ENCODE measurements at regions not wholly inside any gene's neighbourhood (a gene's known extent, or its start where the extent isn't known, plus 50 kb on each side); places are given as distances from the start of the nearest gene placed in this dataset.

DNA sequence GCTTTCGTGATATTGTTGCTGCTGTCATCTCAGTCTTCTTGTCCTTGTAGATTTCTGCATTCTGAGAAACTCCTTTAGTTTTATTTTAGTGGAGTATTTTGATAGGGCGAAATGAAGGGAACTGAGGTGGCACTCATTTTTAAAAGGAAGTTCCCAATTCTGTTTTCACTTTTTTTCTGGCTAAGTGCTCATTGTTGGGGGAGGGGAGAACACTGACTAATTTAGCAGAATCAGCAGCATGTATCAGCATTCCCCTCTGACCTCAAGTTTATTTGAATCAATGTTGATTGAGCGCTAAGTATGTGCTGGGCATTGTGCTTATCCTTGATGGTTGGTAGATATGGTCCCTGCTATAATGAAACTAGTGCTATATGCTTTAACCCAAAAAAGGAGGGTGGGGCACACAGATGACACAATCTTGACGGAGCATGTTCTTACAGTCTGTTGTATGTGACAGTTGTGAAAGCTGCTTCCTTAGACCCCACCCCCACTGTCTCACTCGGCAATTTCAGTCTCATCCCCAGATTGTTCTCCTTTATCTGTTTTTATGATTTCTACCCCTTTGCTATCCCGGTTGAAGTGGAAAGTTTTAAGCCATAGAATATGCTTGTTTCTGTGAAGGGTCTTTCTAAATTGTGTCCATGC, 262.4 kb downstream of the SOX4 start:
- intact Hi-C loops (cut with DNase I) = no loop called here
- 68 to 82% (median 75%) methylated on average over 6 of the region's 6 CpGs for WGBS, 4 donors
- no peak for TF ChIP-seq POLR2A (IDR thresholded peaks at IDR 0.05)
- TF ChIP-seq, protein P1, sequence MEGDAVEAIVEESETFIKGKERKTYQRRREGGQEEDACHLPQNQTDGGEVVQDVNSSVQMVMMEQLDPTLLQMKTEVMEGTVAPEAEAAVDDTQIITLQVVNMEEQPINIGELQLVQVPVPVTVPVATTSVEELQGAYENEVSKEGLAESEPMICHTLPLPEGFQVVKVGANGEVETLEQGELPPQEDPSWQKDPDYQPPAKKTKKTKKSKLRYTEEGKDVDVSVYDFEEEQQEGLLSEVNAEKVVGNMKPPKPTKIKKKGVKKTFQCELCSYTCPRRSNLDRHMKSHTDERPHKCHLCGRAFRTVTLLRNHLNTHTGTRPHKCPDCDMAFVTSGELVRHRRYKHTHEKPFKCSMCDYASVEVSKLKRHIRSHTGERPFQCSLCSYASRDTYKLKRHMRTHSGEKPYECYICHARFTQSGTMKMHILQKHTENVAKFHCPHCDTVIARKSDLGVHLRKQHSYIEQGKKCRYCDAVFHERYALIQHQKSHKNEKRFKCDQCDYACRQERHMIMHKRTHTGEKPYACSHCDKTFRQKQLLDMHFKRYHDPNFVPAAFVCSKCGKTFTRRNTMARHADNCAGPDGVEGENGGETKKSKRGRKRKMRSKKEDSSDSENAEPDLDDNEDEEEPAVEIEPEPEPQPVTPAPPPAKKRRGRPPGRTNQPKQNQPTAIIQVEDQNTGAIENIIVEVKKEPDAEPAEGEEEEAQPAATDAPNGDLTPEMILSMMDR (IDR thresholded peaks at IDR 0.05) = no peak
- H3K27ac ChIP-seq = no peak overlapping the region
- DNase-seq = no peak
- H3K27me3 ChIP-seq = no peaks in the 10 kb centered on the region
- H3K9me3 ChIP-seq (replicated peaks in 1 of 3) = no peaks in the 10 kb centered on the region
- no peaks in the 10 kb centered on the region for H3K36me3 ChIP-seq (replicated peaks in 1 of 2)
- H3K4me3 ChIP-seq = no peak overlapping the region
- H3K4me1 ChIP-seq (replicated peaks in 1 of 2) = no peaks in the 10 kb centered on the region

DNA sequence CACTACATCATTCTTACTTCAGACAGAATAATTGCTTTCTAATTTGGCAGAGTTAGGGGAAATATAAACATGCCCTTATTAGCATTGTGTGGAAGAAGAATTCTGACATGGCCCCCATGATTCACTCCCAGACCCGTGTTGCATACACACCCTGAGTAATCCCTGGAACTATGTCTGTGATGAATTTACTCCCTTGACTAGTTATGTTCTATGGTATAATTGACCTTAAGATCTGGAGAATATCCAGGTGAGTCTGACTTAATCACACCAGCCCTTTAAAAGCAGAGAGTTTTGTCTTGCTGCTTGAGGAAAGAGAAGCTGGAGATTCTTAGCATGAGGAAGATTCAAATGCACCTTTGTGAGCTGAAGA, 262.9 kb downstream of the SOX4 start:
- H3K4me1 ChIP-seq (replicated peaks in 1 of 2) = no peaks in the 10 kb centered on the region
- H3K27ac ChIP-seq = no peak overlapping the region
- H3K4me3 ChIP-seq = no peak overlapping the region
- 0 to 50% (median 34%) methylated on average over 1 of the region's 1 CpG for WGBS, 4 donors
- TF ChIP-seq POLR2A (IDR thresholded peaks at IDR 0.05) = no peak
- TF ChIP-seq, protein P1 (IDR thresholded peaks at IDR 0.05) = no peak
- H3K27me3 ChIP-seq = no peaks in the 10 kb centered on the region
- intact Hi-C loops (cut with DNase I) = no loop called here
- H3K9me3 ChIP-seq (replicated peaks in 1 of 3) = no peaks in the 10 kb centered on the region
- H3K36me3 ChIP-seq (replicated peaks in 1 of 2) = no peaks in the 10 kb centered on the region
- DNase-seq = no peak

DNA sequence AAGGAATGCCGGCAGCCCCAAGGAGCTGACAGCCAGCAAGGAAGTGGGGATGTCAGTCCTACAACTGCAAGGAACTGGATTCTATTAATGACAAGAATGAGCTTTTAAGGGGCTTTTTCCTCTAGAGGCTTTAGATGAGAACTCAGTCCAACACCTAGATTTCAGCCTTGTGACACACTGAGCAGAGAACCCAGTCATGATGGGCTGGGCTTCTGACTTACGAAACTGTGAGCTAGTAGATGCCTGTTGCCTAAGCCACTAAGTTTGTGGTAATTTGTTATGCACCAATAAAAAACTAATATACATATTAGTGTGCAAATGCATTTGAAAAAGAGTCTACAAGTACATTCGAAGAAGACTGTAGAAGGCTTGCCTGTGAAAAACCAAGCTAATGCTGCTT, 263.3 kb downstream of the SOX4 start:
- Histone ChIP-seq H3K9me3 (replicated peaks in 1 of 3) (no peaks in the 10 kb centered on the region), H3K27ac (no peak overlapping the region), H3K27me3 (no peaks in the 10 kb centered on the region), H3K4me1 (replicated peaks in 1 of 2) (no peaks in the 10 kb centered on the region), H3K36me3 (replicated peaks in 1 of 2) (no peaks in the 10 kb centered on the region), H3K4me3 (no peak overlapping the region)
- intact Hi-C loops (cut with DNase I) = no loop called here
- no peak for DNase-seq
- TF ChIP-seq, protein P1 (IDR thresholded peaks at IDR 0.05) = no peak
- TF ChIP-seq POLR2A (IDR thresholded peaks at IDR 0.05) = no peak
- WGBS, 4 donors = 80 to 89% (median 83%) methylated on average over 3 of the region's 3 CpGs

DNA sequence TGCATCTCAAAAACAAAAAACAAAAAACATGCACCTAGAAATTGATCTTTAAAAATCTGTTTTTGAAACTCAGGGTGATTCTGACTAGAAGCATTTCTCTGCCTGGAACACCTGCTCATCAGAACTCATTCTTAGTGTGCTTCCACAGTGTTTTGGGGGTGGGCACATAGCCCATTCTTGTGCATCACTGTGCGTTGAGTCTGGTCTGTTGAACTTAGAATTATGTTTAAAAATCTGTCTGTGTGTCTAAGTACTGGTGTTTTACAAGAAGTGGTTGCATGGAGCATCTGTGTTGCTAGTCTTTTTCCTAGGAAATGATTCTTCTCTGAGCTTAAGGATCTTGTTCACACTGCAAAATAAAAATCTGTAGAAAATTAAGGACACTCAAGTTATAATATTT, 264.5 kb downstream of the SOX4 start:
- TF ChIP-seq, protein P1 (IDR thresholded peaks at IDR 0.05) = no peak
- TF ChIP-seq POLR2A (IDR thresholded peaks at IDR 0.05) = no peak
- Histone ChIP-seq H3K4me3 (no peak overlapping the region), H3K9me3 (replicated peaks in 1 of 3) (no peaks in the 10 kb centered on the region), H3K27me3 (no peaks in the 10 kb centered on the region), H3K27ac (no peak overlapping the region), H3K4me1 (replicated peaks in 1 of 2) (no peaks in the 10 kb centered on the region), H3K36me3 (replicated peaks in 1 of 2) (no peaks in the 10 kb centered on the region)
- intact Hi-C loops (cut with DNase I) = no loop called here
- DNase-seq = no peak
- WGBS, 4 donors = 71 to 83% (median 72%) methylated on average over 1 of the region's 1 CpG

Data from adrenal gland (tissue), 9 donors.